ENCODE measurements at regions not wholly inside any gene's neighbourhood (a gene's known extent, or its start where the extent isn't known, plus 50 kb on each side); places are given as distances from the start of the nearest gene placed in this dataset.

DNA sequence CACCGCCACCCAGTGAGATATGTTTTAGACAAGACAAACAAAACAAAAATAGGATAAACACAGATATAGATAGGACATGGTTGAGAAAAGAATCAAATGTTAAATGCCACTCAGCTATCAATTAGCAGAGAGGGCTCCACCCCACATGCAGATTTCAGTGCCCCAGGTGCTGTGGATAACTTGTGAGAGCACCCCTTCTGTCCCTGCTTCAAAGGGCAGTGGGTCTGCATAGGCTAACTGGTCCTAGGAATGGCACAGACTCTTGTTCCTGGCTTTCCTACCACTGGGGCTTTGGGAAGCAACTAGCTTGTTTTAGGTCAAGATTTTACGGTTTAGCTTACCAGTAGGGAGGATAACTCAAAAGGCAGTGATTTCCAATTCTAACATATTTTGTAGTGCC, 460.3 kb downstream of the TSHZ3 start:
- Histone ChIP-seq H3K27me3 (ENCODE audit: control insufficient read depth, insufficient read depth, low read length) (no peaks in the 10 kb centered on the region), H3K36me3 (ENCODE audit: control insufficient read depth, insufficient read depth, low read length) (no peaks in the 10 kb centered on the region), H3K4me3 (ENCODE audit: low read depth, low read length) (no peak overlapping the region)
- no peak for DNase-seq (ENCODE audit: low read depth)
- POLR2A ChIA-PET: no interaction called here
- CTCF ChIA-PET: no interaction called here
- no peak for TF ChIP-seq CTCF (IDR thresholded peaks at IDR 0.05; ENCODE audit: insufficient read depth, low read depth, low read length)

GRCh38 chr19:30887042-30887441, 462.2 kb downstream of the TSHZ3 start:
- POLR2A ChIA-PET: no interaction called here
- no peak for DNase-seq (ENCODE audit: low read depth)

GRCh38 chr19:30886222-30886621, 463.0 kb downstream of the TSHZ3 start:
- ChIA-PET CTCF (no interaction called here), POLR2A (no interaction called here)
- no peak for DNase-seq (ENCODE audit: low read depth)
- no peaks in the 10 kb centered on the region for H3K27me3 ChIP-seq (ENCODE audit: control insufficient read depth, insufficient read depth, low read length)
- no peaks in the 10 kb centered on the region for H3K36me3 ChIP-seq (ENCODE audit: control insufficient read depth, insufficient read depth, low read length)
- TF ChIP-seq CTCF (IDR thresholded peaks at IDR 0.05; ENCODE audit: insufficient read depth, low read depth, low read length): no peak
- no peak overlapping the region for H3K4me3 ChIP-seq (ENCODE audit: low read depth, low read length)

More at GRCh38 chr19:30887042-30887441, 462.2 kb downstream of the TSHZ3 start:
- CTCF ChIA-PET: no interaction called here
- Histone ChIP-seq H3K4me3 (ENCODE audit: low read depth, low read length) (no peak overlapping the region), H3K27me3 (ENCODE audit: control insufficient read depth, insufficient read depth, low read length) (no peaks in the 10 kb centered on the region), H3K36me3 (ENCODE audit: control insufficient read depth, insufficient read depth, low read length) (no peaks in the 10 kb centered on the region)
- TF ChIP-seq CTCF (IDR thresholded peaks at IDR 0.05; ENCODE audit: insufficient read depth, low read depth, low read length): no peak

DNA sequence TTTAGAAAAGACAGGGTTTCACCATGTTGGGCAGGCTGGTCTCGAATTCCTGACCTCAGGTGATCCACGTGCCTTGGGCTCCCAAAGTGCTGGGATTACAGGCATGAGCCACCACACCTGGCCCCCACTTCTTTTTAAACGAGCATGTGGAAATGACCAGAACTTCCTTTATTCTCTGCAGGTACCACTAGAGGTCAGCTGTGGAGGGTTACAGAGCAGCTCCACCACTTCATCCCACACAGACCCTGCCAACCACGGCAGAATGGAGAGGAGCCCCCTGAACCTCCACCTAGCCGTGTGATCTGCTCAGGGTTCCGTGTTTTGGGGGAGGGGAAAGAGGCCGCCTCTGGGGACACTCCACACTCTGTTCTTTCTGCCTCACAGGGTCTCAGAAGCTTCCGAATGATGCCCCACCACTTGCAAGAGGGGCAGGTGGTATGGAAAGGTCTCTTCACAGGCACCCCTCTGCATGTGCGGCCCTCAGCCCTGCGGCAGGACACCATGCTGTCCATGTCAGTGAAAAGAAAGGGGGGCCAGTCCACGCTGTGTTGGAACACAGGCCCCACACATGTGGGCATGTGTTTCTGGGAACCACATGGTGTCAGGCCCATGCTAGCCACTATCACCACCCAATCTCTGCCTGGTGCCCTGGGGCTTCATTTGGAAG, 465.0 kb downstream of the TSHZ3 start:
- Histone ChIP-seq H3K36me3 (ENCODE audit: control insufficient read depth, insufficient read depth, low read length) (no peaks in the 10 kb centered on the region), H3K4me3 (ENCODE audit: low read depth, low read length) (no peak overlapping the region), H3K27me3 (ENCODE audit: control insufficient read depth, insufficient read depth, low read length) (no peaks in the 10 kb centered on the region)
- DNase-seq (ENCODE audit: low read depth): no peak
- TF ChIP-seq CTCF (IDR thresholded peaks at IDR 0.05; ENCODE audit: insufficient read depth, low read depth, low read length): no peak
- POLR2A ChIA-PET: no interaction called here
- CTCF ChIA-PET: no interaction called here

- ChIA-PET POLR2A (no interaction called here), CTCF (no interaction called here)
- no peak overlapping the region for H3K4me3 ChIP-seq (ENCODE audit: low read depth, low read length)
- H3K36me3 ChIP-seq (ENCODE audit: control insufficient read depth, insufficient read depth, low read length): no peaks in the 10 kb centered on the region
- no peak for TF ChIP-seq CTCF (IDR thresholded peaks at IDR 0.05; ENCODE audit: insufficient read depth, low read depth, low read length)
- DNase-seq (ENCODE audit: low read depth): no peak
- H3K27me3 ChIP-seq (ENCODE audit: control insufficient read depth, insufficient read depth, low read length): no peaks in the 10 kb centered on the region
These were observed 466.2 kb downstream of the TSHZ3 start for GRCh38 chr19:30883071-30883470.
